HCT116 (cell line): ENCODE measurements at regions not wholly inside any gene's neighbourhood (a gene's known extent, or its start where the extent isn't known, plus 50 kb on each side); places are given as distances from the start of the nearest gene placed in this dataset.

Experiments
- ATAC-seq: fragments of 200-7000 bp; cut with Tn5 transposase; 2 replicates; pipeline ENCODE4 v1.9.1; 2020; ENCODE audit warnings: mild to moderate bottlenecking, moderate library complexity
- BruUV-seq: library from RNA; stranded (reverse); fragments of 400-500 nt; replicated peaks from 2 replicates; lab custom pipeline; 2021; lab: Mats Ljungman, UMichigan
- CTCF ChIA-PET: fragments of 300-600 bp; sonication (Branson Sonifier 250); formaldehyde crosslinking; loops from one replicate; lab custom pipeline; 2021; ENCODE audit warnings: antibody characterized with exemption; lab: Charles Lee
- POLR2A ChIA-PET: fragments of 300-600, 350-600 bp; sonication (Branson Sonifier 250); formaldehyde crosslinking; loops from one replicate; lab custom pipeline; 2021; ENCODE audit warnings: antibody characterized with exemption; lab: Charles Lee
- RAD21 ChIA-PET, 2 experiments: fragments of 300-600 bp; sonication (Branson Sonifier 250); formaldehyde crosslinking; loops; one replicate each; lab custom pipeline; 2023; ENCODE audit warnings: low total read pairs in 2 of 2; ENCODE audit not compliant: uncharacterized antibody in 2 of 2, unreplicated experiment in 2 of 2, low non-redundant PET in 1 of 2; lab: Charles Lee
- DNase-seq: peaks from one replicate; pipeline ENCODE4 v3.0.0-alpha.2; 2010; ENCODE audit warnings: low read depth, low spot score
- H2AFZ ChIP-seq: fragments of 200-600 bp; shearing (Covaris generic), sonication (generic); 2 replicates; pipeline ENCODE4 v1.6.1; 2017; ENCODE audit warnings: low read depth, mixed run types, mixed read lengths, antibody characterized with exemption, low read length; ENCODE audit not compliant: poor library complexity, severe bottlenecking
- H3K27ac ChIP-seq: 2 replicates; pipeline ENCODE4 v1.5.1; 2012; ENCODE audit warnings: low read depth, low read length
- H3K27me3 ChIP-seq: fragments of 200-600 bp; sonication (generic); 2 replicates; pipeline ENCODE4 v1.6.1; 2016; ENCODE audit warnings: mixed run types, low read length, mixed read lengths; ENCODE audit not compliant: insufficient read depth
- H3K36me3 ChIP-seq, 2 experiments: fragments of 200-500 bp in 1 of 2; fragments of 200-600 bp in 1 of 2; sonication (Bioruptor generic) in 1 of 2; sonication (generic) in 1 of 2; 2 replicates each; pipeline versions ENCODE4 v1.5.1 to v1.6.1; 2014 to 2016; ENCODE audit warnings: low read length in 2 of 2, inconsistent platforms in 1 of 2, mixed read lengths in 1 of 2, mixed run types in 1 of 2; ENCODE audit not compliant: insufficient read depth in 2 of 2, control insufficient read depth in 1 of 2
- H3K4me1 ChIP-seq, 2 experiments: fragments of 200-600 bp in 1 of 2; sonication (generic) in 1 of 2; 2 replicates each; pipeline versions ENCODE4 v1.5.1 to v1.6.1; 2012 to 2017; ENCODE audit warnings: low read length in 2 of 2, inconsistent platforms in 1 of 2, mild to moderate bottlenecking in 1 of 2, mixed read lengths in 1 of 2, mixed run types in 1 of 2, moderate library complexity in 1 of 2; ENCODE audit not compliant: insufficient read depth in 2 of 2, control insufficient read depth in 1 of 2
- H3K4me2 ChIP-seq: fragments of 200-600 bp; sonication (generic); 2 replicates; pipeline ENCODE4 v1.6.1; 2017; ENCODE audit warnings: mixed run types, low read length, mixed read lengths
- H3K4me3 ChIP-seq, 2 experiments: fragments of 200-600 bp in 1 of 2; sonication (generic) in 1 of 2; replicated peaks in 1 of 2; 2 replicates each; pipeline ENCODE4 v1.5.1; 2011 to 2016; ENCODE audit warnings: low read length in 2 of 2, control low read depth in 1 of 2, low read depth in 1 of 2, mild to moderate bottlenecking in 1 of 2, mixed read lengths in 1 of 2, mixed run types in 1 of 2
- H3K79me2 ChIP-seq: fragments of 200-600 bp; sonication (generic); 2 replicates; pipeline ENCODE4 v1.6.1; 2017; ENCODE audit warnings: mild to moderate bottlenecking, mixed run types, low read length, moderate library complexity, mixed read lengths; ENCODE audit not compliant: insufficient read depth
- H3K9ac ChIP-seq: fragments of 200-600 bp; sonication (generic); 2 replicates; pipeline ENCODE4 v1.6.1; 2016; ENCODE audit warnings: low read length, mixed read lengths
- H3K9me2 ChIP-seq: fragments of 200-600 bp; sonication (generic), shearing (Covaris generic); 2 replicates; pipeline ENCODE4 v1.6.1; 2017; ENCODE audit warnings: mixed run types, mild to moderate bottlenecking, moderate library complexity; ENCODE audit not compliant: insufficient read depth
- H3K9me3 ChIP-seq, 2 experiments: fragments of 200-500 bp in 1 of 2; fragments of 200-600 bp in 1 of 2; sonication (Bioruptor generic) in 1 of 2; sonication (generic) in 1 of 2; 2 replicates each; pipeline ENCODE4 v1.6.1; 2014 to 2017; ENCODE audit warnings: low read length in 2 of 2, mixed read lengths in 2 of 2, inconsistent platforms in 1 of 2, low read depth in 1 of 2, mild to moderate bottlenecking in 1 of 2, mixed run types in 1 of 2, moderate library complexity in 1 of 2; ENCODE audit not compliant: control insufficient read depth in 1 of 2, insufficient read depth in 1 of 2
- H4K20me1 ChIP-seq: fragments of 200-600 bp; sonication (generic), shearing (Covaris generic); 2 replicates; pipeline ENCODE4 v1.6.1; 2017; ENCODE audit warnings: mixed run types, mild to moderate bottlenecking, moderate library complexity; ENCODE audit not compliant: insufficient read depth
- CBX3 ChIP-seq: IDR thresholded peaks from 2 replicates; pipeline ENCODE4 v1.6.1; 2012; ENCODE audit warnings: low read depth
- EZH2 ChIP-seq: fragments of 200-600 bp; sonication (generic); IDR thresholded peaks from 2 replicates; pipeline ENCODE4 v1.6.1; 2017; ENCODE audit warnings: antibody characterized with exemption, mixed run types
- FOSL1 ChIP-seq: IDR thresholded peaks from 2 replicates; pipeline ENCODE4 v1.6.1; 2012; ENCODE audit warnings: low read depth
- RAD21 ChIP-seq: IDR thresholded peaks from 2 replicates; pipeline ENCODE4 v1.6.1; 2012; ENCODE audit warnings: low read depth, mild to moderate bottlenecking
- SP1 ChIP-seq: IDR thresholded peaks from 2 replicates; pipeline ENCODE4 v1.6.1; 2012; ENCODE audit warnings: low read depth
- TCF7L2 ChIP-seq: IDR thresholded peaks from 2 replicates; pipeline ENCODE4 v1.7.0; 2011; ENCODE audit warnings: borderline replicate concordance, inconsistent platforms; ENCODE audit not compliant: insufficient read depth, insufficient read length; ENCODE audit errors: extremely low read depth
- ZFX ChIP-seq: fragments of 450-650 bp; IDR thresholded peaks from 2 replicates; pipeline ENCODE4 v1.6.1; 2017
- ZNF274 ChIP-seq: fragments of 200-500 bp; sonication (Bioruptor generic); IDR thresholded peaks from 2 replicates; pipeline ENCODE4 v1.6.1; 2014; ENCODE audit warnings: mild to moderate bottlenecking, low read depth, low read length, inconsistent platforms
- intact Hi-C: fragments of 100-400 bp; cut with micrococcal nuclease; formaldehyde crosslinking; loops from 2 replicates; pipeline ENCODE4 v1.10.0; 2022
- TF ChIP-seq, protein P1 (sequence below), 3 experiments: fragments of 200-600 bp in 1 of 3; sonication (generic) in 1 of 3; IDR thresholded peaks in 2 of 3; conservative IDR thresholded peaks in 1 of 3; 2 replicates each; pipeline ENCODE4 v1.5.1; 2012 to 2017; ENCODE audit warnings: low read depth in 2 of 3, low read length in 2 of 3, antibody characterized with exemption in 1 of 3, borderline replicate concordance in 1 of 3, control low read depth in 1 of 3, mild to moderate bottlenecking in 1 of 3, mixed read lengths in 1 of 3, mixed run types in 1 of 3, moderate library complexity in 1 of 3; ENCODE audit not compliant: insufficient read depth in 1 of 3
- TF ChIP-seq, protein P2 (sequence below): IDR thresholded peaks from 2 replicates; pipeline ENCODE4 v1.6.1; 2012

- H3K4me2 ChIP-seq, result no peak overlapping the region
- ATAC-seq, result no peak
- intact Hi-C loops, result no loop called here
- RAD21 ChIA-PET, result no interaction called here
- no TSS peak for BruUV-seq
- H3K4me3 ChIP-seq, result no peak overlapping the region
- H4K20me1 ChIP-seq, result no peaks in the 10 kb centered on the region
- no peaks in the 10 kb centered on the region for H3K9me2 ChIP-seq
- DNase-seq, result no peak
- no peak overlapping the region for H2AFZ ChIP-seq
- no peaks in the 10 kb centered on the region for H3K4me1 ChIP-seq
- H3K27me3 ChIP-seq, result no peaks in the 10 kb centered on the region
- POLR2A ChIA-PET, result no interaction called here
- H3K36me3 ChIP-seq, result no peaks in the 10 kb centered on the region
- no peaks in the 10 kb centered on the region for H3K9me3 ChIP-seq
- H3K79me2 ChIP-seq, result no peaks in the 10 kb centered on the region
- CTCF ChIA-PET, result interaction anchor here (1.3 kb wide), 1 partner anchor 76 kb away, joined by 3 read pairs; no protein-coding TSS in a partner anchor
- no peak overlapping the region for H3K27ac ChIP-seq
- no peak overlapping the region for H3K9ac ChIP-seq
- TF ChIP-seq ZNF274 (no peak), RAD21 (no peak), TCF7L2 (no peak), SP1 (no peak), EZH2 (no peak), FOSL1 (no peak), CBX3 (no peak), ZFX (no peak)
Measured at GRCh38 chr13:75947448-75947847, 311.3 kb downstream of the LMO7 start.

- H3K79me2 ChIP-seq, result no peaks in the 10 kb centered on the region
- H3K4me2 ChIP-seq, result no peak overlapping the region
- no peak overlapping the region for H3K9ac ChIP-seq
- intact Hi-C loops, result no loop called here
- no peaks in the 10 kb centered on the region for H3K36me3 ChIP-seq
- no peaks in the 10 kb centered on the region for H3K4me1 ChIP-seq
- ATAC-seq, result no peak
- ChIA-PET CTCF (interaction anchor here (1.3 kb wide), 1 partner anchor 75 kb away, joined by 3 read pairs; no protein-coding TSS in a partner anchor), RAD21 (no interaction called here), POLR2A (no interaction called here)
- TF ChIP-seq, protein P1, sequence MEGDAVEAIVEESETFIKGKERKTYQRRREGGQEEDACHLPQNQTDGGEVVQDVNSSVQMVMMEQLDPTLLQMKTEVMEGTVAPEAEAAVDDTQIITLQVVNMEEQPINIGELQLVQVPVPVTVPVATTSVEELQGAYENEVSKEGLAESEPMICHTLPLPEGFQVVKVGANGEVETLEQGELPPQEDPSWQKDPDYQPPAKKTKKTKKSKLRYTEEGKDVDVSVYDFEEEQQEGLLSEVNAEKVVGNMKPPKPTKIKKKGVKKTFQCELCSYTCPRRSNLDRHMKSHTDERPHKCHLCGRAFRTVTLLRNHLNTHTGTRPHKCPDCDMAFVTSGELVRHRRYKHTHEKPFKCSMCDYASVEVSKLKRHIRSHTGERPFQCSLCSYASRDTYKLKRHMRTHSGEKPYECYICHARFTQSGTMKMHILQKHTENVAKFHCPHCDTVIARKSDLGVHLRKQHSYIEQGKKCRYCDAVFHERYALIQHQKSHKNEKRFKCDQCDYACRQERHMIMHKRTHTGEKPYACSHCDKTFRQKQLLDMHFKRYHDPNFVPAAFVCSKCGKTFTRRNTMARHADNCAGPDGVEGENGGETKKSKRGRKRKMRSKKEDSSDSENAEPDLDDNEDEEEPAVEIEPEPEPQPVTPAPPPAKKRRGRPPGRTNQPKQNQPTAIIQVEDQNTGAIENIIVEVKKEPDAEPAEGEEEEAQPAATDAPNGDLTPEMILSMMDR (IDR thresholded peaks at IDR 0.05 in 2 of 3, conservative IDR thresholded peaks at IDR 0.05 in 1 of 3; ENCODE audit: borderline replicate concordance in 1 of 3, insufficient read depth in 1 of 3, low read depth in 2 of 3, low read length in 2 of 3), result no peak
- TF ChIP-seq, protein P2, sequence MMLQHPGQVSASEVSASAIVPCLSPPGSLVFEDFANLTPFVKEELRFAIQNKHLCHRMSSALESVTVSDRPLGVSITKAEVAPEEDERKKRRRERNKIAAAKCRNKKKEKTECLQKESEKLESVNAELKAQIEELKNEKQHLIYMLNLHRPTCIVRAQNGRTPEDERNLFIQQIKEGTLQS, result no peak
- no peaks in the 10 kb centered on the region for H4K20me1 ChIP-seq
- no peak overlapping the region for H3K27ac ChIP-seq
- no peaks in the 10 kb centered on the region for H3K27me3 ChIP-seq
- H3K9me3 ChIP-seq, result no peaks in the 10 kb centered on the region
- no peak overlapping the region for H2AFZ ChIP-seq
- no peak for DNase-seq
- H3K9me2 ChIP-seq, result no peaks in the 10 kb centered on the region
- no peak overlapping the region for H3K4me3 ChIP-seq
- no TSS peak for BruUV-seq
Measured at GRCh38 chr13:75946536-75947284, 310.6 kb downstream of the LMO7 start.
